ENCODE measurements at regions not wholly inside any gene's neighbourhood (a gene's known extent, or its start where the extent isn't known, plus 50 kb on each side); places are given as distances from the start of the nearest gene placed in this dataset.

DNA sequence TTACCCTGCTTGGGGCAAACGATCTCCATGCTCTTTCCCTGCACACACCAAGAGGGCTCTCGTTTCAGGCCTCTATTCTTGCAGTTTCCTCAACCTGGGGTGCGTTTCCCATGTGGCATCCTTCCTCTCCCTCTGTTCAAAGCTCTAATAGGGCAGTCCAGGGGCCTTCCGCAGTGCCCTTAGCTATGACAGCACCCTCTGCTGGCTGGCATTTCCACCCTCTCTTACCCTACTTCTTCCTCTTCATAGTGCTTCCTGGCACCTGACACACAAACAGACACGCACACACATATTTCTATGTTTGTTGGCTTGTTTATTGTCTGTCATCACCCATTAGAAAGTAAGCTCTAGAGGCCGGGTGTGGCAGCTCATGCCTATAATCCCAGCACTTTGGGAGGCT lies 294.0 kb downstream of the CLIC5 start:
- TF ChIP-seq FOS (IDR thresholded peaks at IDR 0.05; ENCODE audit: borderline replicate concordance, insufficient read depth, low read length) (no peak), MYC (IDR thresholded peaks at IDR 0.05; ENCODE audit: low read depth, low read length) (no peak), JUN (IDR thresholded peaks at IDR 0.05; ENCODE audit: borderline replicate concordance, insufficient read depth, insufficient read length, low read depth) (no peak), POLR2A (IDR thresholded peaks at IDR 0.05; ENCODE audit: low read depth, low read length) (no peak), EZH2 (IDR thresholded peaks at IDR 0.05; ENCODE audit: borderline replicate concordance, low read depth, low read length, severe bottlenecking) (no peak), POLR2AphosphoS5 (IDR thresholded peaks at IDR 0.05; ENCODE audit: insufficient read depth, low read depth, low read length) (no peak), GATA2 (IDR thresholded peaks at IDR 0.05; ENCODE audit: insufficient read depth, insufficient read length, low read depth, low read length) (no peak)
- TF ChIP-seq, protein P1, sequence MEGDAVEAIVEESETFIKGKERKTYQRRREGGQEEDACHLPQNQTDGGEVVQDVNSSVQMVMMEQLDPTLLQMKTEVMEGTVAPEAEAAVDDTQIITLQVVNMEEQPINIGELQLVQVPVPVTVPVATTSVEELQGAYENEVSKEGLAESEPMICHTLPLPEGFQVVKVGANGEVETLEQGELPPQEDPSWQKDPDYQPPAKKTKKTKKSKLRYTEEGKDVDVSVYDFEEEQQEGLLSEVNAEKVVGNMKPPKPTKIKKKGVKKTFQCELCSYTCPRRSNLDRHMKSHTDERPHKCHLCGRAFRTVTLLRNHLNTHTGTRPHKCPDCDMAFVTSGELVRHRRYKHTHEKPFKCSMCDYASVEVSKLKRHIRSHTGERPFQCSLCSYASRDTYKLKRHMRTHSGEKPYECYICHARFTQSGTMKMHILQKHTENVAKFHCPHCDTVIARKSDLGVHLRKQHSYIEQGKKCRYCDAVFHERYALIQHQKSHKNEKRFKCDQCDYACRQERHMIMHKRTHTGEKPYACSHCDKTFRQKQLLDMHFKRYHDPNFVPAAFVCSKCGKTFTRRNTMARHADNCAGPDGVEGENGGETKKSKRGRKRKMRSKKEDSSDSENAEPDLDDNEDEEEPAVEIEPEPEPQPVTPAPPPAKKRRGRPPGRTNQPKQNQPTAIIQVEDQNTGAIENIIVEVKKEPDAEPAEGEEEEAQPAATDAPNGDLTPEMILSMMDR (IDR thresholded peaks at IDR 0.05; ENCODE audit: extremely low read depth in 1 of 2, insufficient read depth in 1 of 2, low read depth in 1 of 2, low read length in 2 of 2): no peak
- TF ChIP-seq, protein P2, sequence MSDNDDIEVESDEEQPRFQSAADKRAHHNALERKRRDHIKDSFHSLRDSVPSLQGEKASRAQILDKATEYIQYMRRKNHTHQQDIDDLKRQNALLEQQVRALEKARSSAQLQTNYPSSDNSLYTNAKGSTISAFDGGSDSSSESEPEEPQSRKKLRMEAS (IDR thresholded peaks at IDR 0.05; ENCODE audit: insufficient read depth, insufficient read length): no peak
- Histone ChIP-seq H3K36me3 (ENCODE audit: control insufficient read depth in 2 of 2, extremely low read depth in 1 of 2, insufficient read depth in 2 of 2, low read length in 2 of 2) (no peaks in the 10 kb centered on the region), H4K20me1 (replicated peaks; ENCODE audit: control insufficient read depth, extremely low read depth, insufficient read depth, low read length) (no peaks in the 10 kb centered on the region), H3K9ac (replicated peaks; ENCODE audit: extremely low read depth, insufficient read depth, low read length) (no peak overlapping the region), H3K9me3 (replicated peaks; ENCODE audit: control insufficient read depth, insufficient read depth, low read length) (no peaks in the 10 kb centered on the region), H2AFZ (ENCODE audit: low read depth, low read length) (no peak overlapping the region), H3K4me3 (replicated peaks in 1 of 3; ENCODE audit: insufficient read depth in 1 of 3, low read depth in 1 of 3, low read length in 3 of 3) (no peak overlapping the region), H3K4me1 (ENCODE audit: control insufficient read depth, extremely low read depth, insufficient read depth, low read length) (no peaks in the 10 kb centered on the region), H3K79me2 (ENCODE audit: control insufficient read depth, insufficient read depth, low read length) (no peaks in the 10 kb centered on the region), H3K4me2 (ENCODE audit: insufficient read depth, low read length) (no peak overlapping the region), H3K27ac (ENCODE audit: insufficient read depth, low read depth, low read length) (no peak overlapping the region), H3K27me3 (ENCODE audit: control insufficient read depth in 2 of 2, insufficient read depth in 2 of 2, low read length in 2 of 2) (peaks cover 3 to 6% of the 10 kb centered on the region in 2 experiments), H3K9me1 (replicated peaks; ENCODE audit: control insufficient read depth, extremely low read depth, insufficient read depth, low read length) (no peaks in the 10 kb centered on the region)
- FAIRE-seq (no peak), DNase-seq (ENCODE audit: low read depth, low spot score) (no peak)
- POLR2A ChIA-PET: no interaction called here
- intact Hi-C loops (cut with micrococcal nuclease) (no loop called here), dilution Hi-C loops (cut with MboI; ENCODE audit: extremely low pct_ligation_motif_present, low sequenced_read_pairs) (no loop called here)
- CTCF ChIA-PET: interaction anchor here (1.8 to 2.9 kb wide), 2 partner anchors 635 to 1066 kb away, joined by 6 to 8 read pairs; no protein-coding TSS in a partner anchor
- BruUV-seq (replicated peaks): no TSS peak

Data from endothelial cell of umbilical vein (primary cell).